ENCODE measurements at regions not wholly inside any gene's neighbourhood (a gene's known extent, or its start where the extent isn't known, plus 50 kb on each side); places are given as distances from the start of the nearest gene placed in this dataset.

DNA sequence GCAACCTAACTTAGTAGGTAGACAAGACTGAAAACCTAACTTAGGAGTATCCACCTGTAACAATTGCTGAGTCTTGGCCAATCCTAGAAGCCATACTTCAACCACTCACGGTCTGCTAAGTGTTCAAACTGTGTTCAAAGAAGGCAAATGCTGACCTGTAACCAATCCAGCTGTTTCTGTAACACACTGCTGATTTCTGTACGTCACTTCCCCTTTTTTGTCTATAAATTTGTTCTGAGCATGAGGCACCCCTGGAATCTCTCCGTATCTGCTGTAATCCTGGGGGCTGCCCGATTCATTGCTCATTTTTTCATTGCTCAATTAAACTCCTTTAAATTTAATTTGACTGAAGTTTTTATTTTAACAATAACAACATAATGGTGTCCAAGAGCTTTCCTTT, 451.4 kb upstream of the ATP10A start:
- Histone ChIP-seq H3K4me1 (ENCODE audit: control insufficient read depth, low read depth, low read length) (no peaks in the 10 kb centered on the region), H3K27ac (ENCODE audit: low read length) (no peak overlapping the region), H3K36me3 (ENCODE audit: control insufficient read depth, low read depth, low read length) (no peaks in the 10 kb centered on the region), H3K9ac (ENCODE audit: low read length) (no peak overlapping the region), H3K4me3 (ENCODE audit: low read length) (no peak overlapping the region), H3K9me3 (ENCODE audit: control insufficient read depth, low read depth, low read length) (peaks cover 19% of the 10 kb centered on the region), H3K27me3 (ENCODE audit: control insufficient read depth, insufficient read depth, low read length) (no peaks in the 10 kb centered on the region)

DNA sequence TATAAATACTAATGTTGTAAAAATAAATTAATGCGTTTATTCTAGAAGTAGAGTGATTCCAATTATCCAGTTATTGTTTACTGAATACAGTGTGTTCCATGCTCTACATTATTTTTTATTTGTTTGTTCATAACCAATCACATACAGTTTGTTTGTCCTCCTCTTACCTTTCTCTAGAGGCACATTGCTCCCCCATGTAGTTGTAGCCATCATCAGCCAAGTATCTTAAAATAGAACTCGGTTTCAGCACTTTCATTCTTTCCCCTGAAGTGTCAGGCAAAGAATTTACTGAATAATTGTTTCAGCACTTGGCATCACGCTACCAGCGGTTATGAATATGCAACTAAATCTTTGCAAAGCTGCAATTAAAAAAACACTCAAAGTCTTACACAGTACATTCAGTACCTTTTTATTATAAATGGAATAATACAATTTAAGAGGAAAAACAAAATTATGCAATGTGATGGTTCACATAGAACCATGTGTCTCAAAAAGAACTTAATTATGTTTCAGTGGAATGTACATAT, 448.6 kb upstream of the ATP10A start:
- H3K9ac ChIP-seq (ENCODE audit: low read length): no peak overlapping the region
- H3K27ac ChIP-seq (ENCODE audit: low read length): no peak overlapping the region
- no peaks in the 10 kb centered on the region for H3K36me3 ChIP-seq (ENCODE audit: control insufficient read depth, low read depth, low read length)
- no peak overlapping the region for H3K4me3 ChIP-seq (ENCODE audit: low read length)
- no peaks in the 10 kb centered on the region for H3K4me1 ChIP-seq (ENCODE audit: control insufficient read depth, low read depth, low read length)
- H3K27me3 ChIP-seq (ENCODE audit: control insufficient read depth, insufficient read depth, low read length): no peaks in the 10 kb centered on the region
- peaks cover 19% of the 10 kb centered on the region for H3K9me3 ChIP-seq (ENCODE audit: control insufficient read depth, low read depth, low read length)

DNA sequence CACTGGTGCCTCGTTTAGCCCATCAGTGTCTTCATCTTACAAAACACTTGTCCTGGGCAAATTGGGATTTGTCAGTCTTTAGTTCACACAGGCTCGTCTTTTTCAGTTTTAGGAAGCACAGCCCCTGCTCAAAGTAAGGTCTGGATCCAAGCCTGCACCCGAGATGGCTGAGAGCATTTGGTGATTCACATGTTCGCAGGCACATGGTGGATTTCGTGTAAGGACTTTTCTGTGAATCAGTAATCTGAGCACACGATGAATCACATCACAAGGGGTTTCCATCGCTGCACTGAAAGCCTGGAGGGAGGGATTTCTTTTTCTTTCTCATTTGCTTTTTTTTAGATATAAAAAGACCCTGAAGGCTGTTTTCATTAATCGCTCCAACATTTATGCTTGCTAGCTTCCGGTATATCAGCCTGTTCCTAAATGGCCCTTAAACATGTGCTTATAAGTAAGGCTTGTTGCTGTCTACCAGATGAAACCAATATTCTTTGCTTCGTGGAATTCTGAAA, 435.6 kb upstream of the ATP10A start:
- Histone ChIP-seq H3K9ac (ENCODE audit: low read length) (no peak overlapping the region), H3K4me3 (ENCODE audit: low read length) (no peak overlapping the region), H3K9me3 (ENCODE audit: control insufficient read depth, low read depth, low read length) (no peaks in the 10 kb centered on the region), H3K27me3 (ENCODE audit: control insufficient read depth, insufficient read depth, low read length) (no peaks in the 10 kb centered on the region), H3K4me1 (ENCODE audit: control insufficient read depth, low read depth, low read length) (peaks cover 19% of the 10 kb centered on the region), H3K36me3 (ENCODE audit: control insufficient read depth, low read depth, low read length) (no peaks in the 10 kb centered on the region), H3K27ac (ENCODE audit: low read length) (no peak overlapping the region)

- Histone ChIP-seq H3K9ac (ENCODE audit: low read length) (no peak overlapping the region), H3K27ac (ENCODE audit: low read length) (no peak overlapping the region), H3K4me3 (ENCODE audit: low read length) (no peak overlapping the region), H3K27me3 (ENCODE audit: control insufficient read depth, insufficient read depth, low read length) (no peaks in the 10 kb centered on the region), H3K4me1 (ENCODE audit: control insufficient read depth, low read depth, low read length) (peaks cover 19% of the 10 kb centered on the region), H3K36me3 (ENCODE audit: control insufficient read depth, low read depth, low read length) (no peaks in the 10 kb centered on the region), H3K9me3 (ENCODE audit: control insufficient read depth, low read depth, low read length) (no peaks in the 10 kb centered on the region)
These were observed 435.0 kb upstream of the ATP10A start for GRCh38 chr15:26298010-26298658.

- Histone ChIP-seq H3K36me3 (ENCODE audit: control insufficient read depth, low read depth, low read length) (no peaks in the 10 kb centered on the region), H3K4me1 (ENCODE audit: control insufficient read depth, low read depth, low read length) (peaks cover 19% of the 10 kb centered on the region), H3K9ac (ENCODE audit: low read length) (no peak overlapping the region), H3K4me3 (ENCODE audit: low read length) (no peak overlapping the region), H3K9me3 (ENCODE audit: control insufficient read depth, low read depth, low read length) (no peaks in the 10 kb centered on the region), H3K27ac (ENCODE audit: low read length) (no peak overlapping the region), H3K27me3 (ENCODE audit: control insufficient read depth, insufficient read depth, low read length) (no peaks in the 10 kb centered on the region)
These were observed 432.4 kb upstream of the ATP10A start for GRCh38 chr15:26295336-26296085.

GRCh38 chr15:26294059-26294689, 431.0 kb upstream of the ATP10A start:
- H3K4me3 ChIP-seq (ENCODE audit: low read length): no peak overlapping the region
- H3K27me3 ChIP-seq (ENCODE audit: control insufficient read depth, insufficient read depth, low read length): no peaks in the 10 kb centered on the region
- H3K27ac ChIP-seq (ENCODE audit: low read length): no peak overlapping the region
- H3K4me1 ChIP-seq (ENCODE audit: control insufficient read depth, low read depth, low read length): peaks cover 19% of the 10 kb centered on the region
- H3K9ac ChIP-seq (ENCODE audit: low read length): no peak overlapping the region
- no peaks in the 10 kb centered on the region for H3K36me3 ChIP-seq (ENCODE audit: control insufficient read depth, low read depth, low read length)
- H3K9me3 ChIP-seq (ENCODE audit: control insufficient read depth, low read depth, low read length): no peaks in the 10 kb centered on the region

- H3K27ac ChIP-seq (ENCODE audit: low read length): no peak overlapping the region
- no peak overlapping the region for H3K4me3 ChIP-seq (ENCODE audit: low read length)
- H3K9ac ChIP-seq (ENCODE audit: low read length): no peak overlapping the region
- no peaks in the 10 kb centered on the region for H3K36me3 ChIP-seq (ENCODE audit: control insufficient read depth, low read depth, low read length)
- H3K4me1 ChIP-seq (ENCODE audit: control insufficient read depth, low read depth, low read length): peaks cover 13% of the 10 kb centered on the region
- no peaks in the 10 kb centered on the region for H3K27me3 ChIP-seq (ENCODE audit: control insufficient read depth, insufficient read depth, low read length)
- peaks cover 14% of the 10 kb centered on the region for H3K9me3 ChIP-seq (ENCODE audit: control insufficient read depth, low read depth, low read length)
These were observed 424.3 kb upstream of the ATP10A start for GRCh38 chr15:26287381-26287780.

- Histone ChIP-seq H3K27ac (ENCODE audit: low read length) (no peak overlapping the region), H3K9ac (ENCODE audit: low read length) (no peak overlapping the region), H3K4me3 (ENCODE audit: low read length) (no peak overlapping the region), H3K36me3 (ENCODE audit: control insufficient read depth, low read depth, low read length) (no peaks in the 10 kb centered on the region), H3K27me3 (ENCODE audit: control insufficient read depth, insufficient read depth, low read length) (no peaks in the 10 kb centered on the region), H3K4me1 (ENCODE audit: control insufficient read depth, low read depth, low read length) (peaks cover 13% of the 10 kb centered on the region), H3K9me3 (ENCODE audit: control insufficient read depth, low read depth, low read length) (no peaks in the 10 kb centered on the region)
These were observed 417.2 kb upstream of the ATP10A start for GRCh38 chr15:26280281-26280680.

GRCh38 chr15:26261966-26262365, 398.8 kb upstream of the ATP10A start:
- Histone ChIP-seq H3K36me3 (ENCODE audit: control insufficient read depth, low read depth, low read length) (no peaks in the 10 kb centered on the region), H3K9ac (ENCODE audit: low read length) (no peak overlapping the region), H3K27ac (ENCODE audit: low read length) (no peak overlapping the region), H3K27me3 (ENCODE audit: control insufficient read depth, insufficient read depth, low read length) (no peaks in the 10 kb centered on the region), H3K9me3 (ENCODE audit: control insufficient read depth, low read depth, low read length) (no peaks in the 10 kb centered on the region), H3K4me1 (ENCODE audit: control insufficient read depth, low read depth, low read length) (no peaks in the 10 kb centered on the region), H3K4me3 (ENCODE audit: low read length) (no peak overlapping the region)

GRCh38 chr15:26261413-26261812, 398.3 kb upstream of the ATP10A start:
- Histone ChIP-seq H3K27ac (ENCODE audit: low read length) (no peak overlapping the region), H3K9me3 (ENCODE audit: control insufficient read depth, low read depth, low read length) (no peaks in the 10 kb centered on the region), H3K36me3 (ENCODE audit: control insufficient read depth, low read depth, low read length) (no peaks in the 10 kb centered on the region), H3K9ac (ENCODE audit: low read length) (no peak overlapping the region), H3K27me3 (ENCODE audit: control insufficient read depth, insufficient read depth, low read length) (no peaks in the 10 kb centered on the region), H3K4me3 (ENCODE audit: low read length) (no peak overlapping the region), H3K4me1 (ENCODE audit: control insufficient read depth, low read depth, low read length) (no peaks in the 10 kb centered on the region)

GRCh38 chr15:26260517-26261133, 397.5 kb upstream of the ATP10A start:
- Histone ChIP-seq H3K4me1 (ENCODE audit: control insufficient read depth, low read depth, low read length) (no peaks in the 10 kb centered on the region), H3K9ac (ENCODE audit: low read length) (no peak overlapping the region), H3K4me3 (ENCODE audit: low read length) (no peak overlapping the region), H3K9me3 (ENCODE audit: control insufficient read depth, low read depth, low read length) (no peaks in the 10 kb centered on the region), H3K27me3 (ENCODE audit: control insufficient read depth, insufficient read depth, low read length) (no peaks in the 10 kb centered on the region), H3K36me3 (ENCODE audit: control insufficient read depth, low read depth, low read length) (no peaks in the 10 kb centered on the region), H3K27ac (ENCODE audit: low read length) (no peak overlapping the region)
